Lower leg skin (tissue), 3 donors: ENCODE measurements at regions not wholly inside any gene's neighbourhood (a gene's known extent, or its start where the extent isn't known, plus 50 kb on each side); places are given as distances from the start of the nearest gene placed in this dataset.

ENCODE experiments used
- CTCF ChIP-seq, 3 donors: fragments of 450-650 bp; IDR thresholded peaks; one replicate each; pipeline ENCODE4 v1.5.1; 2016; ENCODE audit warnings: antibody characterized with exemption in 3 of 3, mild to moderate bottlenecking in 3 of 3, moderate library complexity in 2 of 3
- POLR2A ChIP-seq, 2 donors: fragments of 450-650 bp; IDR thresholded peaks; one replicate each; pipeline ENCODE4 v1.6.1; 2016 to 2017; ENCODE audit warnings: antibody characterized with exemption in 2 of 2, mild to moderate bottlenecking in 1 of 2, moderate library complexity in 1 of 2

- TF ChIP-seq CTCF (IDR thresholded peaks at IDR 0.05) (no peak), POLR2A (IDR thresholded peaks at IDR 0.05) (no peak)
These were observed 84.1 kb upstream of the RRP15 start for GRCh38 chr1:218200979-218201378.
